Activated CD4-positive, alpha-beta T cell treated with anti-CD3 and anti-CD28 coated beads, Interleukin-2, amount 10 ng/mL, durations not matched to agents 7 days and 5 days (primary cell): ENCODE measurements at regions not wholly inside any gene's neighbourhood (a gene's known extent, or its start where the extent isn't known, plus 50 kb on each side); places are given as distances from the start of the nearest gene placed in this dataset.

Source experiments
- CTCF ChIA-PET: fragments of 350-600 bp; sonication (Branson Sonifier 250); formaldehyde crosslinking; loops from one replicate; lab custom pipeline; 2021; ENCODE audit warnings: antibody characterized with exemption; lab: Charles Lee
- POLR2A ChIA-PET: fragments of 350-600 bp; sonication (Branson Sonifier 250); formaldehyde crosslinking; loops from one replicate; lab custom pipeline; 2021; ENCODE audit warnings: antibody characterized with exemption; lab: Charles Lee
- DNase-seq: peaks from one replicate; pipeline ENCODE4 v3.0.0-alpha.2; 2020
- H3K27ac Mint-ChIP-seq: one replicate; pipeline ENCODE4 v1.8.0; 2021; ENCODE audit warnings: mild to moderate bottlenecking, moderate library complexity, mixed read lengths
- H3K27me3 Mint-ChIP-seq: one replicate; pipeline ENCODE4 v1.8.0; 2021; ENCODE audit warnings: mixed read lengths
- H3K36me3 Mint-ChIP-seq: one replicate; pipeline ENCODE4 v1.8.0; 2021; ENCODE audit warnings: low read depth, mixed read lengths
- H3K4me1 Mint-ChIP-seq: one replicate; pipeline ENCODE4 v1.8.0; 2021; ENCODE audit warnings: mixed read lengths
- H3K4me3 Mint-ChIP-seq: one replicate; pipeline ENCODE4 v1.8.0; 2021; ENCODE audit warnings: mild to moderate bottlenecking, moderate library complexity, mixed read lengths
- H3K9me3 Mint-ChIP-seq: one replicate; pipeline ENCODE4 v1.8.0; 2021; ENCODE audit warnings: mixed read lengths

GRCh38 chr7:35581605-35582210 lies 113.2 kb downstream of the HERPUD2 start:
- no peak for DNase-seq
- Mint-ChIP-seq H3K27me3 (peaks cover 10% of the 10 kb centered on the region), H3K36me3 (no peaks in the 10 kb centered on the region), H3K27ac (no peak overlapping the region), H3K4me3 (no peak overlapping the region), H3K4me1 (no peaks in the 10 kb centered on the region), H3K9me3 (no peaks in the 10 kb centered on the region)
- POLR2A ChIA-PET = no interaction called here
- CTCF ChIA-PET = interaction anchor here (1.2 kb wide), 1 partner anchor 11 kb away, joined by 4 read pairs; no protein-coding TSS in a partner anchor

- H3K4me3 Mint-ChIP-seq = no peak overlapping the region
- ChIA-PET POLR2A (interaction anchor here (0.6 kb wide), 1 partner anchor 9 kb away, joined by 5 read pairs; no protein-coding TSS in a partner anchor), CTCF (no interaction called here)
- H3K27me3 Mint-ChIP-seq = no peaks in the 10 kb centered on the region
- no peaks in the 10 kb centered on the region for H3K9me3 Mint-ChIP-seq
- no peak overlapping the region for H3K27ac Mint-ChIP-seq
- DNase-seq = no peak
- no peaks in the 10 kb centered on the region for H3K4me1 Mint-ChIP-seq
- H3K36me3 Mint-ChIP-seq = no peaks in the 10 kb centered on the region
Observed at GRCh38 chr7:35576031-35576573, 118.8 kb downstream of the HERPUD2 start.

GRCh38 chr7:35571611-35572240 lies 123.2 kb downstream of the HERPUD2 start:
- Mint-ChIP-seq H3K27ac (no peak overlapping the region), H3K9me3 (no peaks in the 10 kb centered on the region), H3K27me3 (no peaks in the 10 kb centered on the region), H3K4me1 (no peaks in the 10 kb centered on the region), H3K36me3 (no peaks in the 10 kb centered on the region), H3K4me3 (no peak overlapping the region)
- POLR2A ChIA-PET = no interaction called here
- no peak for DNase-seq
- CTCF ChIA-PET = no interaction called here

DNA sequence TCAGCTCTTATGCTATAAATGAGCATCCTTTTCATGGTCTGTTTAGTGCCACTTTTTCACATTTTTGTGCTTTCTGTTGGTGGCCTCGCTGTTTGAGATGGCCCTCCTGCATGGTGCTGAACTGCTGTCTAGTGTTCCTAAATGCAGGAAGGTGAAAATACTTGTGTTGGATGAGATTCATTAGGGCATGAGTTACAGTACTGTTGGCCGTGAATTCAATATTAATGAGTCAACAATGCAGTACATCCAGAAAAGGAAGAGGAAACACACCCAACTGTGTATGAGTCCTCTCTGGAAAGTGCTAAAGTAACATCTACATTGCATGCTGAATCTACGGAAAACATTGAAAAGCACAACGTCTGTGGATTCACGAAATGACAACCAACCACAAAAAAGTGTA lies 124.0 kb downstream of the HERPUD2 start:
- Mint-ChIP-seq H3K36me3 (no peaks in the 10 kb centered on the region), H3K27ac (no peak overlapping the region), H3K9me3 (no peaks in the 10 kb centered on the region), H3K27me3 (no peaks in the 10 kb centered on the region), H3K4me3 (no peak overlapping the region), H3K4me1 (no peaks in the 10 kb centered on the region)
- POLR2A ChIA-PET = no interaction called here
- CTCF ChIA-PET = no interaction called here
- no peak for DNase-seq

DNA sequence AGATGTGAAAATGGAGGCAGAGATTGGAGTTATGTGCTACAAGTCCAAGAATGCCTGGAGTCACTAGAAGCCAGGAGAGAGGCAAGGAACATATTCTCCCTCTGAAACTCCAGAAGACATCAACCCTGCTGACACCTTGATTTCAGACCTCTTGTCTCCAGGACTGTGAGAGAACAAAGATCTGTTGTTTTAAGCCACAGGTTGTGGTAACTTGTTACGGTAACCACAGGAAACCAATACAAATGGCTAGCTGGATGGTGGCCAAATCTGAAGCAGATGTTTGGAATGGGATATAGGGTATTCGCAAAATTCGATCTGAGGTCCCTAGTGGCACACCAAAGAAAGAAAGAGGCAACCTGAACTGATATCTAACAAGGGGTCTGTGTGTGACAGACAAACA lies 129.0 kb downstream of the HERPUD2 start:
- POLR2A ChIA-PET = no interaction called here
- H3K4me3 Mint-ChIP-seq = no peak overlapping the region
- H3K4me1 Mint-ChIP-seq = no peaks in the 10 kb centered on the region
- CTCF ChIA-PET = no interaction called here
- H3K27me3 Mint-ChIP-seq = peaks cover 24% of the 10 kb centered on the region
- H3K36me3 Mint-ChIP-seq = no peaks in the 10 kb centered on the region
- DNase-seq = no peak
- H3K27ac Mint-ChIP-seq = no peak overlapping the region
- H3K9me3 Mint-ChIP-seq = no peaks in the 10 kb centered on the region

- no peak overlapping the region for H3K27ac Mint-ChIP-seq
- POLR2A ChIA-PET = no interaction called here
- H3K36me3 Mint-ChIP-seq = no peaks in the 10 kb centered on the region
- DNase-seq = no peak
- H3K4me3 Mint-ChIP-seq = no peak overlapping the region
- peaks cover 18% of the 10 kb centered on the region for H3K27me3 Mint-ChIP-seq
- H3K9me3 Mint-ChIP-seq = no peaks in the 10 kb centered on the region
- no peaks in the 10 kb centered on the region for H3K4me1 Mint-ChIP-seq
- CTCF ChIA-PET = no interaction called here
Observed at GRCh38 chr7:35558841-35559240, 136.1 kb downstream of the HERPUD2 start.

DNA sequence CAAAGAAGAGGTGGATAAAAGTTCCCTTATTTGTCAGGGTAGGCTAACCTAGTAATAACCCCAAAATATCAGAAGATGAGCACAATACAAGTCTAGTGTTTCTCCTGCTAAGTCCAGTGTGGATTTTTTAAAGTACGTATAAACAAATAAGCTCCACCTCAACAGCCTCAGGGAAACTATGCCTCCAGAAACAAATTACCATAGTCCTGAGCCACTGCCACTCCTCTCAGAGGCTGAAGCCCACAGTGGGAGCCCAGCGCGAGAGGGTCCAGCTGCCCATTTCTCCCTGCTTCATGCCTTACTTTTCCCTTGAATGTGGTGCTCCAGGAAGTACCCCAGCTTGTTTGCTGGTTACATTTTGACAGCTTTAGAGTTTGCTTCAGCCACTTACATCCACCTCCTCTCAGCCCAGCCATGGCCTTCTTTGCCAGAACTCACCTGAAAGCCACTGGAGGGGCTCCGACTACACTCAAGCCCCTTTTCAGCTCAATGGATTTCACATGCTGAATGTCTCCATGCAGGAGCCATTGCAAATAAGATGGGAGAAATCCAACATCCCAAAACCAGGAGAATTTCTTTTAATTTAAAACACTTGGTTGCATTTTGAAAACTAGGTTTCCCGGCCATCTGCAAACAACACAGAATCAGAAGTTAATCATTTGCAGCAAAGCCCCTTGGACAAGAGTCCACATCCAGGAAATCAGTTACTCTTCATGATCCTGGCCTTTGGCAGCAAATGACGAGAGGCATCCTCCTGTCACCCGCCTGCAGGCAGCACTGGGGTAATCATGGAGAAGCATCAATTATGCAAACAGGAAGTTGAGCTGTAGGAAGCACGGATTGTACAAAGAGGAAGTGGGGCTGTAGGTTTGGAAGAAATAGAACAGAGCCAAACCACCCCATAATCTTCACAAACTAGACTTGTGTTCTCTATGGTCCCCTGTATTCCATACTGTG lies 138.1 kb downstream of the HERPUD2 start:
- no peak overlapping the region for H3K4me3 Mint-ChIP-seq
- H3K27me3 Mint-ChIP-seq = peaks cover 16% of the 10 kb centered on the region
- POLR2A ChIA-PET = no interaction called here
- no peaks in the 10 kb centered on the region for H3K4me1 Mint-ChIP-seq
- H3K9me3 Mint-ChIP-seq = no peaks in the 10 kb centered on the region
- CTCF ChIA-PET = no interaction called here
- H3K27ac Mint-ChIP-seq = no peak overlapping the region
- H3K36me3 Mint-ChIP-seq = no peaks in the 10 kb centered on the region
- DNase-seq = no peak

- H3K36me3 Mint-ChIP-seq = no peaks in the 10 kb centered on the region
- no peak overlapping the region for H3K4me3 Mint-ChIP-seq
- ChIA-PET POLR2A (no interaction called here), CTCF (no interaction called here)
- H3K27ac Mint-ChIP-seq = no peak overlapping the region
- H3K27me3 Mint-ChIP-seq = peaks cover 11% of the 10 kb centered on the region
- no peak for DNase-seq
- H3K9me3 Mint-ChIP-seq = no peaks in the 10 kb centered on the region
- H3K4me1 Mint-ChIP-seq = no peaks in the 10 kb centered on the region
Observed at GRCh38 chr7:35555934-35556333, 139.0 kb downstream of the HERPUD2 start.

GRCh38 chr7:35555386-35555785 lies 139.5 kb downstream of the HERPUD2 start:
- Mint-ChIP-seq H3K27me3 (peaks cover 7% of the 10 kb centered on the region), H3K9me3 (no peaks in the 10 kb centered on the region), H3K4me1 (no peaks in the 10 kb centered on the region), H3K27ac (no peak overlapping the region), H3K36me3 (no peaks in the 10 kb centered on the region), H3K4me3 (no peak overlapping the region)
- ChIA-PET CTCF (no interaction called here), POLR2A (no interaction called here)
- DNase-seq = no peak

DNA sequence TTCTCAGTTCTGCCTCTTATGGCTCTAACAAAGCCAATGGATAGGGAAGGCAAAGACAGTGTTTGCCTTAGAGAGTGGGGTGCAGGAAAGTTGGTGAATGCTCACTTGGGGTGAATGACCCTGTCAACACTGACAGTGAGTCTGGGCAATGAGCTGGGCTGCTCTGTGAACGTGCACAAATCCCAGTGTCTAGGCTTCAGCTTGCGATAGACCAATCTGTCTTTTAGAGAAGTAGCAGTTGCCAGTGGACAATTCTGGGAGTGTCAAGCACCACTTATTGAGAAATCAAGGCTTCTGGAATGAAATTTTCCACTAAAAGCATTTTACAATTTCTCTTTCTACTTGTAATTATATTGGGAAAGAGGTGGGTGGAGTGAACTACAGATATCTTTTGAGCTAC lies 141.4 kb downstream of the HERPUD2 start:
- Mint-ChIP-seq H3K36me3 (no peaks in the 10 kb centered on the region), H3K9me3 (no peaks in the 10 kb centered on the region), H3K27me3 (peaks cover 7% of the 10 kb centered on the region), H3K4me1 (no peaks in the 10 kb centered on the region), H3K4me3 (no peak overlapping the region), H3K27ac (no peak overlapping the region)
- ChIA-PET CTCF (interaction anchor here (0.9 kb wide), 1 partner anchor 123 kb away, joined by 5 read pairs; no protein-coding TSS in a partner anchor), POLR2A (no interaction called here)
- no peak for DNase-seq

- peaks cover 7% of the 10 kb centered on the region for H3K27me3 Mint-ChIP-seq
- no peak overlapping the region for H3K4me3 Mint-ChIP-seq
- H3K9me3 Mint-ChIP-seq = no peaks in the 10 kb centered on the region
- ChIA-PET POLR2A (no interaction called here), CTCF (no interaction called here)
- H3K27ac Mint-ChIP-seq = no peak overlapping the region
- H3K4me1 Mint-ChIP-seq = no peaks in the 10 kb centered on the region
- H3K36me3 Mint-ChIP-seq = no peaks in the 10 kb centered on the region
- no peak for DNase-seq
Observed at GRCh38 chr7:35552691-35553090, 142.2 kb downstream of the HERPUD2 start.

GRCh38 chr7:35551321-35552081 lies 143.4 kb downstream of the HERPUD2 start:
- no peak overlapping the region for H3K4me3 Mint-ChIP-seq
- H3K36me3 Mint-ChIP-seq = no peaks in the 10 kb centered on the region
- no peaks in the 10 kb centered on the region for H3K4me1 Mint-ChIP-seq
- ChIA-PET POLR2A (no interaction called here), CTCF (no interaction called here)
- H3K27ac Mint-ChIP-seq = no peak overlapping the region
- no peaks in the 10 kb centered on the region for H3K9me3 Mint-ChIP-seq
- DNase-seq = no peak
- H3K27me3 Mint-ChIP-seq = peaks cover 7% of the 10 kb centered on the region
